Peyer's patch (tissue), 4 donors: ENCODE measurements at regions not wholly inside any gene's neighbourhood (a gene's known extent, or its start where the extent isn't known, plus 50 kb on each side); places are given as distances from the start of the nearest gene placed in this dataset.

Experiments
- POLR2A ChIP-seq, 2 donors: fragments of 450-650 bp; IDR thresholded peaks; one replicate each; pipeline ENCODE4 v1.5.1; 2017; ENCODE audit warnings: antibody characterized with exemption in 2 of 2, mild to moderate bottlenecking in 2 of 2, moderate library complexity in 2 of 2
- TF ChIP-seq, protein P1 (sequence below), 6 experiments: fragments of 450-650 bp in 4 of 6; fragments of 200-600 bp in 2 of 6; sonication (generic) in 1 of 6; IDR thresholded peaks; one replicate each; pipeline ENCODE4 v1.5.1; 2017 to 2019; ENCODE audit warnings: antibody characterized with exemption in 6 of 6, mild to moderate bottlenecking in 3 of 6, moderate library complexity in 1 of 6

DNA sequence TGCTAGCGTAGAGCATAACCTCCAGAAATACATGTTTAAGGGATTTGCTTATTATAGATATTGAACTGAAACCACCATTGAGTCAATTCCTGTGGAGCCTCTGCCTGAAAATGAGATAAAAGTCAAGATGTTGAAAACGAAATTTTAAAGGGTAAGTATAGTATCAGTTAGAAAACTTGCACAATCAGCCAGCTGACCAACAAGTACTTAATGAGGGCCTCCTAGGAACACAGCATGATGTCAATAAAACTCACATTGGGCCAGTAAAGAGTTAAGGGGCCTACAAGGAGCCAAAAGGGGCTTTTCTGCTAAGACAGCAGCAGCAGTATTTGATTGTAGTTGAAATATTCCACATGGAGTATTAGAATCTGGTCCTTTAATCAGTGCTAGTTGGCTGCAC is 314.1 kb upstream of the PPARGC1A start:
- no peak for TF ChIP-seq POLR2A (IDR thresholded peaks at IDR 0.05)
- TF ChIP-seq, protein P1, sequence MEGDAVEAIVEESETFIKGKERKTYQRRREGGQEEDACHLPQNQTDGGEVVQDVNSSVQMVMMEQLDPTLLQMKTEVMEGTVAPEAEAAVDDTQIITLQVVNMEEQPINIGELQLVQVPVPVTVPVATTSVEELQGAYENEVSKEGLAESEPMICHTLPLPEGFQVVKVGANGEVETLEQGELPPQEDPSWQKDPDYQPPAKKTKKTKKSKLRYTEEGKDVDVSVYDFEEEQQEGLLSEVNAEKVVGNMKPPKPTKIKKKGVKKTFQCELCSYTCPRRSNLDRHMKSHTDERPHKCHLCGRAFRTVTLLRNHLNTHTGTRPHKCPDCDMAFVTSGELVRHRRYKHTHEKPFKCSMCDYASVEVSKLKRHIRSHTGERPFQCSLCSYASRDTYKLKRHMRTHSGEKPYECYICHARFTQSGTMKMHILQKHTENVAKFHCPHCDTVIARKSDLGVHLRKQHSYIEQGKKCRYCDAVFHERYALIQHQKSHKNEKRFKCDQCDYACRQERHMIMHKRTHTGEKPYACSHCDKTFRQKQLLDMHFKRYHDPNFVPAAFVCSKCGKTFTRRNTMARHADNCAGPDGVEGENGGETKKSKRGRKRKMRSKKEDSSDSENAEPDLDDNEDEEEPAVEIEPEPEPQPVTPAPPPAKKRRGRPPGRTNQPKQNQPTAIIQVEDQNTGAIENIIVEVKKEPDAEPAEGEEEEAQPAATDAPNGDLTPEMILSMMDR (IDR thresholded peaks at IDR 0.05), result no peak
